ENCODE measurements at regions not wholly inside any gene's neighbourhood (a gene's known extent, or its start where the extent isn't known, plus 50 kb on each side); places are given as distances from the start of the nearest gene placed in this dataset.

DNA sequence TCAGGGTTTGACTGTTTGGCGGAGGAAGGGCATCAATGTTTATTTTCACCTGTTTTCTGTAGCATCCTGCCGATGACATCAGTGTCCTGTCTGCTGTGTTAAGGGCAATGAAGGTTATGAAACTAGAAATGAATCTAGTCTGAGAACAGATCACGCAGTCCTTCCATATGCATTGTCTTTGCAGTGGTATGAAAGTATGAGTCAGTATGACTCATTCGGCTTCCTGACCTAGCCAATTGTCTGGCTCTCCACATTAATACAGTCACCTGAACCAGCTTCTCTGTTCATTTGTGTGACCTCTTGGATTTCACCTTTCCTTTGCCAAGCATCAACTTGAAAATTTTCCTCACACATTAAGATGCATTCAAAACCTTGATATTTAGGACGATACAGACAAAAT, 353.8 kb downstream of the RND3 start:
- H3K27ac ChIP-seq = no peak overlapping the region
- no peaks in the 10 kb centered on the region for H3K27me3 ChIP-seq (replicated peaks in 1 of 7)
- TF ChIP-seq POLR2AphosphoS5 (IDR thresholded peaks at IDR 0.05) (no peak), CTCF (IDR thresholded peaks at IDR 0.05 in 8 of 11, conservative IDR thresholded peaks at IDR 0.05 in 3 of 11) (no peak)
- intact Hi-C loops (cut with DNase I; ENCODE audit: low total_unique reads) = no loop called here
- H3K4me3 ChIP-seq = no peak overlapping the region
- peaks cover 0 to 4% (median 0%) of the 10 kb centered on the region in 8 donors for H3K9me3 ChIP-seq
- no peak for DNase-seq
- H3K4me1 ChIP-seq = no peaks in the 10 kb centered on the region
- no peaks in the 10 kb centered on the region for H3K36me3 ChIP-seq
- 57 to 89% (median 75%) methylated on average over 5 of the region's 5 CpGs for WGBS, 5 donors

DNA sequence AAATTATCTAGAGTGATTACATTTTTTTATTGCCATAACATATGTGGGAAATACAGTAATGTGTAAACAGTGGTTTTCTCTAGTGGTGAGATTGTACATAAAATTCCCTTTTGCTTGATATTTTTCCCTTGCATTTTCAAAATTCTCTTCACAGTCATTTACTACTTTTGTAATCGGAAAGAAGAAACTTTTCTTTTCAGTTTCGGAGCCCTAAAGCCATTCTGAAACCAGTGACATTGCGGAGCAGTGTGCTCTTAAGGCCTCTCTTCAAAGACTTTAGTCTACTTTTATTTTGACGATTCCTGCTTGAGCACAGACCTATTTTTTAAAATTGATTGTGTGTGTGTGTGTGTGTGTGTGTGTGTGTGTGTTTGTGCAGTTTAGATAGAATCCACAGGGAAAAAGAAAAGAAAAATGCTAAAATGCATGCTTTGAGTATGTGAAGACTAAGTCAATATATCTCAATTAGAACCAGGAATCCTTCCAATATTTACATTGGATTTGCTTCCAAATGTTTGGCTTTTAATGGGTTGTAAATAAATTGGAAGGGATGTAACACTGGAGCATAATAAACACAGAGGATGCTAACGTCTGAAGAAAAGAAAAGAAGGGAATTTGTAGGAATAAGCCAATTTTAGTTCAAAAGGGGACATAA, 357.4 kb downstream of the RND3 start:
- no peaks in the 10 kb centered on the region for H3K36me3 ChIP-seq
- intact Hi-C loops (cut with DNase I; ENCODE audit: low total_unique reads) = no loop called here
- 76 to 88% (median 80%) methylated on average over 5 of the region's 5 CpGs for WGBS, 5 donors
- no peaks in the 10 kb centered on the region for H3K4me1 ChIP-seq
- no peaks in the 10 kb centered on the region for H3K27me3 ChIP-seq (replicated peaks in 1 of 7)
- TF ChIP-seq POLR2A (IDR thresholded peaks at IDR 0.05) (no peak), CTCF (IDR thresholded peaks at IDR 0.05 in 8 of 11, conservative IDR thresholded peaks at IDR 0.05 in 3 of 11) (no peak), POLR2AphosphoS5 (IDR thresholded peaks at IDR 0.05) (no peak)
- H3K9me3 ChIP-seq = peaks cover 0 to 7% (median 0%) of the 10 kb centered on the region in 8 donors
- no peak for DNase-seq
- no peak overlapping the region for H3K27ac ChIP-seq
- H3K4me3 ChIP-seq = no peak overlapping the region

- Histone ChIP-seq H3K9me3 (peaks cover 0 to 7% (median 0%) of the 10 kb centered on the region in 8 donors), H3K4me3 (no peak overlapping the region), H3K4me1 (no peaks in the 10 kb centered on the region), H3K27me3 (replicated peaks in 1 of 7) (no peaks in the 10 kb centered on the region), H3K36me3 (no peaks in the 10 kb centered on the region), H3K27ac (no peak overlapping the region)
- no peak for DNase-seq
- intact Hi-C loops (cut with DNase I; ENCODE audit: low total_unique reads) = no loop called here
- TF ChIP-seq CTCF (IDR thresholded peaks at IDR 0.05 in 8 of 11, conservative IDR thresholded peaks at IDR 0.05 in 3 of 11) (no peak), POLR2AphosphoS5 (IDR thresholded peaks at IDR 0.05) (no peak), POLR2A (IDR thresholded peaks at IDR 0.05) (no peak)
- WGBS, 5 donors = 74 to 89% (median 82%) methylated on average over 4 of the region's 4 CpGs
Measured at GRCh38 chr2:150127995-150128394, 359.5 kb downstream of the RND3 start.

GRCh38 chr2:150127346-150127990, 360.0 kb downstream of the RND3 start:
- Histone ChIP-seq H3K4me1 (no peaks in the 10 kb centered on the region), H3K4me3 (no peak overlapping the region), H3K9me3 (peaks cover 0 to 7% (median 0%) of the 10 kb centered on the region in 8 donors), H3K27ac (no peak overlapping the region), H3K27me3 (replicated peaks in 1 of 7) (no peaks in the 10 kb centered on the region), H3K36me3 (no peaks in the 10 kb centered on the region)
- TF ChIP-seq POLR2AphosphoS5 (IDR thresholded peaks at IDR 0.05) (no peak), POLR2A (IDR thresholded peaks at IDR 0.05) (no peak), CTCF (IDR thresholded peaks at IDR 0.05 in 8 of 11, conservative IDR thresholded peaks at IDR 0.05 in 3 of 11) (no peak)
- DNase-seq = no peak
- intact Hi-C loops (cut with DNase I; ENCODE audit: low total_unique reads) = no loop called here
- 81 to 91% (median 85%) methylated on average over 6 of the region's 6 CpGs for WGBS, 5 donors

Data from spleen (tissue), 11 donors.